Uterus (tissue), 3 donors: ENCODE measurements at regions not wholly inside any gene's neighbourhood (a gene's known extent, or its start where the extent isn't known, plus 50 kb on each side); places are given as distances from the start of the nearest gene placed in this dataset.

Experiments
- DNase-seq, 2 donors: peaks; one replicate each; pipeline ENCODE4 v3.0.0-alpha.2; 2019 to 2020
- H3K27ac ChIP-seq, 2 donors: fragments of 200-600 bp; sonication (generic); 1 replicate in 1 of 2; 2 replicates in 1 of 2; pipeline ENCODE4 v1.5.1; 2016 to 2018
- H3K27me3 ChIP-seq, 2 donors: fragments of 200-600 bp; sonication (generic); one replicate each; pipeline ENCODE4 v1.5.1; 2018 to 2019; ENCODE audit warnings: control low read depth in 1 of 2
- H3K36me3 ChIP-seq, 2 donors: fragments of 200-600 bp; sonication (generic); one replicate each; pipeline ENCODE4 v1.5.1; 2019; ENCODE audit warnings: control low read depth in 1 of 2
- H3K4me1 ChIP-seq, 2 donors: fragments of 200-600 bp; sonication (generic); one replicate each; pipeline ENCODE4 v1.5.1; 2018 to 2019; ENCODE audit warnings: control low read depth in 1 of 2
- H3K4me3 ChIP-seq, 2 donors: fragments of 200-600 bp; sonication (generic); 1 replicate in 1 of 2; 2 replicates in 1 of 2; pipeline ENCODE4 v1.5.1; 2018 to 2019; ENCODE audit warnings: mild to moderate bottlenecking in 1 of 2
- H3K9me3 ChIP-seq, 2 donors: fragments of 200-600 bp; sonication (generic); one replicate each; pipeline ENCODE4 v1.5.1; 2019; ENCODE audit warnings: control low read depth in 1 of 2
- CTCF ChIP-seq, 4 experiments: fragments of 200-600 bp in 2 of 4; fragments of 450-650 bp in 2 of 4; sonication (generic) in 2 of 4; IDR thresholded peaks; one replicate each; pipeline ENCODE4 v1.5.1; 2016 to 2019; ENCODE audit warnings: antibody characterized with exemption in 4 of 4, mild to moderate bottlenecking in 2 of 4, moderate library complexity in 1 of 4
- POLR2A ChIP-seq, 2 donors: fragments of 450-650 bp; IDR thresholded peaks; one replicate each; pipeline ENCODE4 v1.6.1; 2016; ENCODE audit warnings: antibody characterized with exemption in 2 of 2, mild to moderate bottlenecking in 1 of 2, moderate library complexity in 1 of 2
- intact Hi-C: fragments of 100-400 bp; cut with DNase I; formaldehyde crosslinking; loops from one replicate; pipeline ENCODE4 v1.15.1; 2023; ENCODE audit warnings: low total_unique reads
- donor health status: DM: yes; HTN: yes; CAD: no.

- intact Hi-C loops: no loop called here
Measured at GRCh38 chr11:92843455-92843854, 126.0 kb upstream of the MTNR1B start.

GRCh38 chr11:92844197-92844596 is 125.3 kb upstream of the MTNR1B start:
- Histone ChIP-seq H3K4me3 (no peak overlapping the region), H3K36me3 (no peaks in the 10 kb centered on the region), H3K4me1 (no peaks in the 10 kb centered on the region), H3K27ac (no peak overlapping the region), H3K27me3 (no peaks in the 10 kb centered on the region), H3K9me3 (no peaks in the 10 kb centered on the region)
- intact Hi-C loops: no loop called here
- no peak for DNase-seq
- TF ChIP-seq POLR2A (IDR thresholded peaks at IDR 0.05): no peak
- TF ChIP-seq CTCF (IDR thresholded peaks at IDR 0.05): no peak

More at GRCh38 chr11:92843455-92843854, 126.0 kb upstream of the MTNR1B start:
- Histone ChIP-seq H3K36me3 (no peaks in the 10 kb centered on the region), H3K9me3 (no peaks in the 10 kb centered on the region), H3K4me3 (no peak overlapping the region), H3K4me1 (no peaks in the 10 kb centered on the region), H3K27ac (no peak overlapping the region), H3K27me3 (no peaks in the 10 kb centered on the region)
- TF ChIP-seq POLR2A (IDR thresholded peaks at IDR 0.05) (no peak), CTCF (IDR thresholded peaks at IDR 0.05) (no peak)
- DNase-seq: no peak

- TF ChIP-seq POLR2A (IDR thresholded peaks at IDR 0.05): no peak
- TF ChIP-seq CTCF (IDR thresholded peaks at IDR 0.05): no peak
- intact Hi-C loops: no loop called here
- Histone ChIP-seq H3K9me3 (no peaks in the 10 kb centered on the region), H3K27ac (no peak overlapping the region), H3K36me3 (no peaks in the 10 kb centered on the region), H3K4me3 (no peak overlapping the region), H3K27me3 (no peaks in the 10 kb centered on the region), H3K4me1 (no peaks in the 10 kb centered on the region)
- DNase-seq: no peak
Measured at GRCh38 chr11:92845390-92845789, 124.1 kb upstream of the MTNR1B start.

- intact Hi-C loops: no loop called here
- H3K9me3 ChIP-seq: no peaks in the 10 kb centered on the region
- H3K4me1 ChIP-seq: no peaks in the 10 kb centered on the region
- no peak for DNase-seq
- TF ChIP-seq POLR2A (IDR thresholded peaks at IDR 0.05): no peak
- no peak for TF ChIP-seq CTCF (IDR thresholded peaks at IDR 0.05)
- no peaks in the 10 kb centered on the region for H3K27me3 ChIP-seq
- no peaks in the 10 kb centered on the region for H3K36me3 ChIP-seq
- no peak overlapping the region for H3K4me3 ChIP-seq
- no peak overlapping the region for H3K27ac ChIP-seq
Measured at GRCh38 chr11:92845805-92846204, 123.6 kb upstream of the MTNR1B start.

- TF ChIP-seq POLR2A (IDR thresholded peaks at IDR 0.05) (no peak), CTCF (IDR thresholded peaks at IDR 0.05) (no peak)
- no peaks in the 10 kb centered on the region for H3K27me3 ChIP-seq
- no peak for DNase-seq
- no peaks in the 10 kb centered on the region for H3K4me1 ChIP-seq
- H3K9me3 ChIP-seq: no peaks in the 10 kb centered on the region
- intact Hi-C loops: no loop called here
- no peak overlapping the region for H3K27ac ChIP-seq
- no peaks in the 10 kb centered on the region for H3K36me3 ChIP-seq
- no peak overlapping the region for H3K4me3 ChIP-seq
Measured at GRCh38 chr11:92846491-92847125, 122.8 kb upstream of the MTNR1B start.
